H9 (cell line): ENCODE measurements at regions not wholly inside any gene's neighbourhood (a gene's known extent, or its start where the extent isn't known, plus 50 kb on each side); places are given as distances from the start of the nearest gene placed in this dataset.

Experiments used
- DNase-seq: peaks from one replicate; pipeline ENCODE4 v3.0.0-alpha.2; 2017
- H2AFZ ChIP-seq: one replicate; pipeline ENCODE4 v1.6.1; 2013; ENCODE audit warnings: mild to moderate bottlenecking, low read length, control low read depth, moderate library complexity
- H2AK5ac ChIP-seq: 2 replicates; pipeline ENCODE4 v1.6.1; 2013; ENCODE audit warnings: low read length, control low read depth, mixed read lengths; ENCODE audit not compliant: insufficient read length
- H2BK120ac ChIP-seq: one replicate; pipeline ENCODE4 v1.6.1; 2013; ENCODE audit warnings: low read depth, mild to moderate bottlenecking, low read length, control low read depth, inconsistent platforms; ENCODE audit not compliant: poor library complexity, severe bottlenecking
- H2BK12ac ChIP-seq: 2 replicates; pipeline ENCODE4 v1.6.1; 2013; ENCODE audit warnings: low read length, control low read depth, mixed read lengths, low read depth; ENCODE audit not compliant: insufficient read length
- H2BK15ac ChIP-seq: 2 replicates; pipeline ENCODE4 v1.6.1; 2013; ENCODE audit warnings: low read depth, low read length, control low read depth
- H2BK20ac ChIP-seq: one replicate; pipeline ENCODE4 v1.6.1; 2013; ENCODE audit warnings: low read depth, mild to moderate bottlenecking, low read length, control low read depth, inconsistent platforms; ENCODE audit not compliant: poor library complexity, severe bottlenecking
- H2BK5ac ChIP-seq: 2 replicates; pipeline ENCODE4 v1.6.1; 2013; ENCODE audit warnings: low read length, control low read depth, mixed read lengths; ENCODE audit not compliant: insufficient read length
- H3K14ac ChIP-seq: 2 replicates; pipeline ENCODE4 v1.6.1; 2013; ENCODE audit warnings: low read length, control low read depth; ENCODE audit not compliant: insufficient read depth
- H3K18ac ChIP-seq: 2 replicates; pipeline ENCODE4 v1.6.1; 2013; ENCODE audit warnings: low read depth, mild to moderate bottlenecking, mixed read lengths, low read length, control low read depth; ENCODE audit not compliant: insufficient read length
- H3K23ac ChIP-seq: 2 replicates; pipeline ENCODE4 v1.6.1; 2013; ENCODE audit warnings: low read length, control low read depth, mixed read lengths, low read depth; ENCODE audit not compliant: insufficient read length
- H3K23me2 ChIP-seq: 2 replicates; pipeline ENCODE4 v1.6.1; 2013; ENCODE audit warnings: low read depth, mild to moderate bottlenecking, mixed read lengths, low read length, control low read depth; ENCODE audit not compliant: insufficient read length, poor library complexity, severe bottlenecking
- H3K27ac ChIP-seq: 2 replicates; pipeline ENCODE4 v1.5.1; 2013; ENCODE audit warnings: low read length, control low read depth, mixed read lengths, low read depth; ENCODE audit not compliant: insufficient read length
- H3K27me3 ChIP-seq: 2 replicates; pipeline ENCODE4 v1.6.1; 2013; ENCODE audit warnings: low read length, control low read depth, inconsistent platforms; ENCODE audit not compliant: insufficient read depth
- H3K4ac ChIP-seq: 2 replicates; pipeline ENCODE4 v1.6.1; 2013; ENCODE audit warnings: low read depth, mild to moderate bottlenecking, control low read depth, inconsistent platforms, low read length, moderate library complexity
- H3K4me1 ChIP-seq: 2 replicates; pipeline ENCODE4 v1.6.1; 2013; ENCODE audit warnings: low read length, control low read depth, inconsistent platforms; ENCODE audit not compliant: insufficient read depth
- H3K4me2 ChIP-seq: 2 replicates; pipeline ENCODE4 v1.6.1; 2013; ENCODE audit warnings: low read length, control low read depth, mixed read lengths; ENCODE audit not compliant: insufficient read length, insufficient read depth
- H3K56ac ChIP-seq: 2 replicates; pipeline ENCODE4 v1.6.1; 2013; ENCODE audit warnings: low read depth, mild to moderate bottlenecking, mixed read lengths, low read length, control low read depth; ENCODE audit not compliant: insufficient read length
- H3K79me1 ChIP-seq: 2 replicates; pipeline ENCODE4 v1.6.1; 2013; ENCODE audit warnings: low read depth, mild to moderate bottlenecking, moderate library complexity, low read length, control low read depth, inconsistent platforms; ENCODE audit not compliant: insufficient read depth, poor library complexity, severe bottlenecking
- H3K79me2 ChIP-seq: 2 replicates; pipeline ENCODE4 v1.6.1; 2013; ENCODE audit warnings: low read length, control low read depth, inconsistent platforms; ENCODE audit not compliant: insufficient read depth
- H3K9ac ChIP-seq: 2 replicates; pipeline ENCODE4 v1.6.1; 2013; ENCODE audit warnings: low read length, control low read depth, mixed read lengths; ENCODE audit not compliant: insufficient read length; ENCODE audit errors: extremely low read depth
- H3K9me3 ChIP-seq: one replicate; pipeline ENCODE4 v1.6.1; 2013; ENCODE audit warnings: low read depth, low read length, inconsistent platforms; ENCODE audit not compliant: control insufficient read depth
- H3T11ph ChIP-seq: one replicate; pipeline ENCODE4 v1.6.1; 2013; ENCODE audit warnings: mild to moderate bottlenecking, low read length, control low read depth, inconsistent platforms
- H4K20me1 ChIP-seq: one replicate; pipeline ENCODE4 v1.6.1; 2013; ENCODE audit not compliant: control insufficient read depth, insufficient read length, insufficient read depth
- H4K5ac ChIP-seq: 2 replicates; pipeline ENCODE4 v1.6.1; 2013; ENCODE audit warnings: low read depth, mild to moderate bottlenecking, mixed read lengths, low read length, control low read depth; ENCODE audit not compliant: insufficient read length
- H4K8ac ChIP-seq: replicated peaks from 2 replicates; pipeline ENCODE4 v1.6.1; 2013; ENCODE audit warnings: low read length, control low read depth, mixed read lengths, low read depth; ENCODE audit not compliant: insufficient read length
- H4K91ac ChIP-seq: 2 replicates; pipeline ENCODE4 v1.6.1; 2013; ENCODE audit warnings: low read depth, mild to moderate bottlenecking, moderate library complexity, mixed read lengths, low read length, control low read depth; ENCODE audit not compliant: insufficient read length
- H3K27ac Mint-ChIP-seq, 3 experiments: 2 replicates in 2 of 3; 3 replicates in 1 of 3; pipeline ENCODE4 v1.8.0; 2020 to 2021; ENCODE audit warnings: mixed read lengths in 3 of 3, mild to moderate bottlenecking in 1 of 3, moderate library complexity in 1 of 3
- H3K27me3 Mint-ChIP-seq: 2 replicates; pipeline ENCODE4 v1.8.0; 2021; ENCODE audit warnings: low read depth, mild to moderate bottlenecking, moderate library complexity, mixed read lengths
- H3K36me3 Mint-ChIP-seq, 3 experiments: 2 replicates in 2 of 3; 3 replicates in 1 of 3; pipeline ENCODE4 v1.8.0; 2020 to 2021; ENCODE audit warnings: low read depth in 3 of 3, mixed read lengths in 3 of 3; ENCODE audit not compliant: insufficient read depth in 1 of 3
- H3K4me1 Mint-ChIP-seq, 2 experiments: 2 replicates each; pipeline ENCODE4 v1.8.0; 2020; ENCODE audit warnings: mixed read lengths in 2 of 2
- H3K4me3 Mint-ChIP-seq, 2 experiments: 2 replicates in 1 of 2; 3 replicates in 1 of 2; pipeline ENCODE4 v1.8.0; 2020 to 2021; ENCODE audit warnings: mild to moderate bottlenecking in 2 of 2, mixed read lengths in 2 of 2, moderate library complexity in 1 of 2
- H3K9me3 Mint-ChIP-seq, 2 experiments: 2 replicates in 1 of 2; 3 replicates in 1 of 2; pipeline ENCODE4 v1.8.0; 2020; ENCODE audit warnings: mild to moderate bottlenecking in 2 of 2, mixed read lengths in 2 of 2, moderate library complexity in 1 of 2
- WGBS: extraction: QIAGEN DNeasy Blood & Tissue Kit; methylation state at CpG from one replicate; pipeline ENCODE4 v1.1.7; 2013; ENCODE audit warnings: missing lambda C conversion rate, low lambda C conversion rate, mixed read lengths; ENCODE audit not compliant: insufficient read length; ENCODE audit errors: extremely low coverage; 5-methylcytosine and 5-hydroxymethylcytosine counted together
- TF ChIP-seq, protein P1 (sequence below): fragments of 200-600 bp; sonication (generic); conservative IDR thresholded peaks from 3 replicates; pipeline ENCODE4 v1.8.0; 2021; ENCODE audit warnings: antibody characterized with exemption, mild to moderate bottlenecking

- peaks cover 0 to 8% (median 0%) of the 10 kb centered on the region in 3 experiments; a peak in 2 of 7 replicates for H3K36me3 Mint-ChIP-seq
- TF ChIP-seq, protein P1, sequence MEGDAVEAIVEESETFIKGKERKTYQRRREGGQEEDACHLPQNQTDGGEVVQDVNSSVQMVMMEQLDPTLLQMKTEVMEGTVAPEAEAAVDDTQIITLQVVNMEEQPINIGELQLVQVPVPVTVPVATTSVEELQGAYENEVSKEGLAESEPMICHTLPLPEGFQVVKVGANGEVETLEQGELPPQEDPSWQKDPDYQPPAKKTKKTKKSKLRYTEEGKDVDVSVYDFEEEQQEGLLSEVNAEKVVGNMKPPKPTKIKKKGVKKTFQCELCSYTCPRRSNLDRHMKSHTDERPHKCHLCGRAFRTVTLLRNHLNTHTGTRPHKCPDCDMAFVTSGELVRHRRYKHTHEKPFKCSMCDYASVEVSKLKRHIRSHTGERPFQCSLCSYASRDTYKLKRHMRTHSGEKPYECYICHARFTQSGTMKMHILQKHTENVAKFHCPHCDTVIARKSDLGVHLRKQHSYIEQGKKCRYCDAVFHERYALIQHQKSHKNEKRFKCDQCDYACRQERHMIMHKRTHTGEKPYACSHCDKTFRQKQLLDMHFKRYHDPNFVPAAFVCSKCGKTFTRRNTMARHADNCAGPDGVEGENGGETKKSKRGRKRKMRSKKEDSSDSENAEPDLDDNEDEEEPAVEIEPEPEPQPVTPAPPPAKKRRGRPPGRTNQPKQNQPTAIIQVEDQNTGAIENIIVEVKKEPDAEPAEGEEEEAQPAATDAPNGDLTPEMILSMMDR: no peak
Observed at GRCh38 chr3:137084586-137084985, 126.8 kb downstream of the IL20RB start.

More at GRCh38 chr3:137084586-137084985, 126.8 kb downstream of the IL20RB start:
- H3K9me3 Mint-ChIP-seq: peaks cover 2 to 7% of the 10 kb centered on the region in 2 experiments; a peak in 1 of 5 replicates
- no peak overlapping the region for H3K14ac ChIP-seq
- H3K4me1 ChIP-seq: no peaks in the 10 kb centered on the region; the same call in 1 of the 2 replicates
- no CpG with 5 or more reads among the region's 4 CpGs for WGBS
- H4K20me1 ChIP-seq: no peaks in the 10 kb centered on the region
- no peak overlapping the region for H3K56ac ChIP-seq
- no peaks in the 10 kb centered on the region for H3K9me3 ChIP-seq
- no peak overlapping the region for H2BK5ac ChIP-seq
- H4K8ac ChIP-seq: no peak overlapping the region
- H2BK12ac ChIP-seq: no peak overlapping the region
- no peak overlapping the region for H2AK5ac ChIP-seq
- no peak overlapping the region for H2BK120ac ChIP-seq
- no peak overlapping the region for H3K4me2 ChIP-seq
- no peak for DNase-seq
- H3K27me3 ChIP-seq: no peaks in the 10 kb centered on the region; the same call in 1 of the 2 replicates
- H4K5ac ChIP-seq: no peak overlapping the region
- H3T11ph ChIP-seq: no peak overlapping the region
- no peak overlapping the region for H3K27ac Mint-ChIP-seq
- no peaks in the 10 kb centered on the region for H3K79me2 ChIP-seq
- H2BK20ac ChIP-seq: no peak overlapping the region
- peaks cover 3% of the 10 kb centered on the region; the same call in 1 of the 2 replicates for H3K27me3 Mint-ChIP-seq
- H4K91ac ChIP-seq: no peak overlapping the region
- H3K9ac ChIP-seq: no peak overlapping the region
- no peak overlapping the region for H3K4me3 Mint-ChIP-seq
- H3K18ac ChIP-seq: no peak overlapping the region
- no peak overlapping the region for H2BK15ac ChIP-seq
- no peaks in the 10 kb centered on the region for H3K79me1 ChIP-seq
- H3K4ac ChIP-seq: no peak overlapping the region
- H3K27ac ChIP-seq: no peak overlapping the region
- peaks cover 10 to 13% of the 10 kb centered on the region in 2 experiments; a peak in 3 of 4 replicates for H3K4me1 Mint-ChIP-seq
- no peak overlapping the region for H2AFZ ChIP-seq
- no peaks in the 10 kb centered on the region for H3K23me2 ChIP-seq
- no peak overlapping the region for H3K23ac ChIP-seq
